ENCODE measurements at regions not wholly inside any gene's neighbourhood (a gene's known extent, or its start where the extent isn't known, plus 50 kb on each side); places are given as distances from the start of the nearest gene placed in this dataset.
A peak's percentile ranks its signal among the peaks of the same experiment; 100 is the strongest.

- Mint-ChIP-seq H3K4me3 (no peak overlapping the region), H3K9me3 (peaks cover 8% of the 10 kb centered on the region), H3K27ac (no peak overlapping the region)
Observed at GRCh38 chr5:3300726-3301125, 294.9 kb upstream of the IRX1 start.

GRCh38 chr5:3299441-3299840 lies 296.2 kb upstream of the IRX1 start:
- H3K36me3 Mint-ChIP-seq = no peaks in the 10 kb centered on the region
- no peak overlapping the region for H3K4me3 Mint-ChIP-seq
- ATAC-seq (no peak), DNase-seq (ENCODE audit: low spot score in 2 of 2) (no peak)
- no peaks in the 10 kb centered on the region for H3K4me1 Mint-ChIP-seq
- H3K9me3 Mint-ChIP-seq = peaks cover 4% of the 10 kb centered on the region
- no peak overlapping the region for H3K27ac Mint-ChIP-seq

More at GRCh38 chr5:3300726-3301125, 294.9 kb upstream of the IRX1 start:
- Mint-ChIP-seq H3K4me1 (no peaks in the 10 kb centered on the region), H3K36me3 (no peaks in the 10 kb centered on the region)
- DNase-seq (ENCODE audit: low spot score in 2 of 2) (no peak), ATAC-seq (no peak)

GRCh38 chr5:3297853-3298252 lies 297.8 kb upstream of the IRX1 start:
- no peaks in the 10 kb centered on the region for H3K36me3 Mint-ChIP-seq
- H3K9me3 Mint-ChIP-seq = peaks cover 2% of the 10 kb centered on the region
- no peak overlapping the region for H3K4me3 Mint-ChIP-seq
- H3K4me1 Mint-ChIP-seq = no peaks in the 10 kb centered on the region
- DNase-seq (ENCODE audit: low spot score in 2 of 2) (no peak), ATAC-seq (no peak)
- H3K27ac Mint-ChIP-seq = no peak overlapping the region

GRCh38 chr5:3288325-3288724 lies 307.3 kb upstream of the IRX1 start:
- H3K27ac Mint-ChIP-seq = no peak overlapping the region
- H3K9me3 Mint-ChIP-seq = peaks cover 3% of the 10 kb centered on the region
- H3K36me3 Mint-ChIP-seq = no peaks in the 10 kb centered on the region
- ATAC-seq = no peak
- no peak overlapping the region for H3K4me3 Mint-ChIP-seq
- DNase-seq (ENCODE audit: low spot score in 2 of 2) = no peak
- H3K4me1 Mint-ChIP-seq = no peaks in the 10 kb centered on the region

- DNase-seq (ENCODE audit: low spot score in 2 of 2) (no peak), ATAC-seq (no peak)
- H3K4me3 Mint-ChIP-seq = no peak overlapping the region
- H3K9me3 Mint-ChIP-seq = peaks cover 2% of the 10 kb centered on the region
- H3K36me3 Mint-ChIP-seq = no peaks in the 10 kb centered on the region
- H3K27ac Mint-ChIP-seq = no peak overlapping the region
- no peaks in the 10 kb centered on the region for H3K4me1 Mint-ChIP-seq
Observed at GRCh38 chr5:3287516-3287915, 308.1 kb upstream of the IRX1 start.

- H3K4me3 Mint-ChIP-seq = no peak overlapping the region
- DNase-seq (ENCODE audit: low spot score in 2 of 2) (no peak), ATAC-seq (no peak)
- no peak overlapping the region for H3K27ac Mint-ChIP-seq
- peaks cover 8% of the 10 kb centered on the region for H3K9me3 Mint-ChIP-seq
- no peaks in the 10 kb centered on the region for H3K4me1 Mint-ChIP-seq
- no peaks in the 10 kb centered on the region for H3K36me3 Mint-ChIP-seq
Observed at GRCh38 chr5:3285621-3286020, 310.0 kb upstream of the IRX1 start.

- ATAC-seq (peak; percentile 20), DNase-seq (ENCODE audit: low spot score in 2 of 2) (no peak)
- H3K4me3 Mint-ChIP-seq = no peak overlapping the region
- H3K9me3 Mint-ChIP-seq = peaks cover 11% of the 10 kb centered on the region
- H3K4me1 Mint-ChIP-seq = no peaks in the 10 kb centered on the region
- H3K36me3 Mint-ChIP-seq = no peaks in the 10 kb centered on the region
- no peak overlapping the region for H3K27ac Mint-ChIP-seq
Observed at GRCh38 chr5:3284506-3284905, 311.1 kb upstream of the IRX1 start.

GRCh38 chr5:3282841-3283240 lies 312.8 kb upstream of the IRX1 start:
- DNase-seq (ENCODE audit: low spot score in 2 of 2) (no peak), ATAC-seq (no peak)
- no peak overlapping the region for H3K27ac Mint-ChIP-seq
- peaks cover 11% of the 10 kb centered on the region for H3K9me3 Mint-ChIP-seq
- no peaks in the 10 kb centered on the region for H3K36me3 Mint-ChIP-seq
- H3K4me3 Mint-ChIP-seq = no peak overlapping the region
- H3K4me1 Mint-ChIP-seq = no peaks in the 10 kb centered on the region

- H3K27ac Mint-ChIP-seq = no peak overlapping the region
- no peaks in the 10 kb centered on the region for H3K4me1 Mint-ChIP-seq
- H3K36me3 Mint-ChIP-seq = no peaks in the 10 kb centered on the region
- no peak for ATAC-seq
- no peak overlapping the region for H3K4me3 Mint-ChIP-seq
- no peak for DNase-seq (ENCODE audit: low spot score in 2 of 2)
- peaks cover 17% of the 10 kb centered on the region for H3K9me3 Mint-ChIP-seq
Observed at GRCh38 chr5:3281366-3281765, 314.3 kb upstream of the IRX1 start.

- ATAC-seq (no peak), DNase-seq (ENCODE audit: low spot score in 2 of 2) (no peak)
- no peaks in the 10 kb centered on the region for H3K36me3 Mint-ChIP-seq
- no peak overlapping the region for H3K27ac Mint-ChIP-seq
- H3K4me3 Mint-ChIP-seq = no peak overlapping the region
- no peaks in the 10 kb centered on the region for H3K4me1 Mint-ChIP-seq
- H3K9me3 Mint-ChIP-seq = peaks cover 24% of the 10 kb centered on the region
Observed at GRCh38 chr5:3278643-3279042, 317.0 kb upstream of the IRX1 start.

- no peak for ATAC-seq
- peaks cover 24% of the 10 kb centered on the region for H3K9me3 Mint-ChIP-seq
- DNase-seq (ENCODE audit: low spot score in 2 of 2) = no peak
- H3K27ac Mint-ChIP-seq = no peak overlapping the region
- H3K4me3 Mint-ChIP-seq = no peak overlapping the region
- no peaks in the 10 kb centered on the region for H3K4me1 Mint-ChIP-seq
- no peaks in the 10 kb centered on the region for H3K36me3 Mint-ChIP-seq
Observed at GRCh38 chr5:3277590-3278196, 317.9 kb upstream of the IRX1 start.

- Mint-ChIP-seq H3K9me3 (peaks cover 23% of the 10 kb centered on the region), H3K4me1 (no peaks in the 10 kb centered on the region), H3K27ac (no peak overlapping the region), H3K36me3 (no peaks in the 10 kb centered on the region), H3K4me3 (no peak overlapping the region)
- no peak for DNase-seq (ENCODE audit: low spot score in 2 of 2)
- no peak for ATAC-seq
Observed at GRCh38 chr5:3276896-3277295, 318.7 kb upstream of the IRX1 start.

- Mint-ChIP-seq H3K27ac (no peak overlapping the region), H3K4me1 (no peaks in the 10 kb centered on the region), H3K9me3 (peaks cover 10% of the 10 kb centered on the region), H3K36me3 (no peaks in the 10 kb centered on the region), H3K4me3 (no peak overlapping the region)
- no peak for ATAC-seq
- no peak for DNase-seq (ENCODE audit: low spot score in 2 of 2)
Observed at GRCh38 chr5:3269395-3270169, 326.1 kb upstream of the IRX1 start.

- H3K36me3 Mint-ChIP-seq = no peaks in the 10 kb centered on the region
- H3K9me3 Mint-ChIP-seq = peaks cover 5% of the 10 kb centered on the region
- no peak overlapping the region for H3K4me3 Mint-ChIP-seq
- no peaks in the 10 kb centered on the region for H3K4me1 Mint-ChIP-seq
- H3K27ac Mint-ChIP-seq = no peak overlapping the region
- ATAC-seq (no peak), DNase-seq (ENCODE audit: low spot score in 2 of 2) (no peak)
Observed at GRCh38 chr5:3268760-3269330, 326.8 kb upstream of the IRX1 start.

- Mint-ChIP-seq H3K4me1 (no peaks in the 10 kb centered on the region), H3K27ac (no peak overlapping the region), H3K36me3 (no peaks in the 10 kb centered on the region), H3K9me3 (peaks cover 9% of the 10 kb centered on the region), H3K4me3 (no peak overlapping the region)
- DNase-seq (ENCODE audit: low spot score in 2 of 2) (no peak), ATAC-seq (no peak)
Observed at GRCh38 chr5:3266861-3267260, 328.8 kb upstream of the IRX1 start.

GRCh38 chr5:3265936-3266335 lies 329.7 kb upstream of the IRX1 start:
- H3K4me3 Mint-ChIP-seq = no peak overlapping the region
- ATAC-seq = no peak
- H3K9me3 Mint-ChIP-seq = peaks cover 15% of the 10 kb centered on the region
- no peaks in the 10 kb centered on the region for H3K4me1 Mint-ChIP-seq
- no peaks in the 10 kb centered on the region for H3K36me3 Mint-ChIP-seq
- no peak for DNase-seq (ENCODE audit: low spot score in 2 of 2)
- H3K27ac Mint-ChIP-seq = no peak overlapping the region
